ENCODE measurements at regions not wholly inside any gene's neighbourhood (a gene's known extent, or its start where the extent isn't known, plus 50 kb on each side); places are given as distances from the start of the nearest gene placed in this dataset.
"Not testable (repeated sequence)": the region's sequence is repeated elsewhere in the genome, so short reads cannot be mapped to it uniquely, and the experiment has no call there.

DNA sequence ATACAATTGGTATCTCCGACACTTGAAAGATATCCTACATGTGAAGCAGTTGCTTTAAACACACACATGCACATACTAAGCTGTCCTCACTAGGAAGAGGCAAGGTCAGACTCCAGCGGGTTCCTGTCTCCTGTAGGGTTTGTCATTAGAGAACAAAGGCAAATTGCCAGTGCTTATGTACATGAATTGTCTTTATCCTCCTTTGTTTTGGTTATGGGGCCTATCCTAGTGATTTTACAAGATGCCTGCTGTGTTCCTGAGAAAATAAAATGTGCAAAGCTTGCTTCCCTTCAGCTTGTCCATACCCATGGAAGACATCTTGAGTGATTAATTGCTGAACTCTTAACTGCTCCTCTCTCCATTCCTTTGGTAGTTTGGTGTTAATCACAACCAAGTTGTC is 86.7 kb upstream of the SLC39A10 start:
- no peak for DNase-seq

DNA sequence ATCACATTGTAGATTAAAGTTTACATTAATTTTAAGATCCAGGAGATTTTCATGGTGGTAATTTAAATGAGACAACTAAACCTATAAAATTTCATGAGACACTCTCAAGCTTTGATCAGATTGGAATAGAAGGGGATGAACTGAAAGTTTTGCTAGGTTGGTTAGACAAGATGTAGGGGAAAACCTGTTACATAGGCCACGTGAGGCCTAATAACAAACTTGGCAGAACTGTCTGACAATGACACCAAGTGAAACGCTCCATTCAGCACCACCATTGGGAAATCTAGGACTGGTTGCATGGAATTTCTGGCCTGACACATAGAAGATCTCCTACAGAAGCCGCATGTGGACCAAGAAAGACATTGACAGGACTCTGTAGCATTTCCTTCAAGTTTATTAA is 87.8 kb upstream of the SLC39A10 start:
- DNase-seq = no peak

DNA sequence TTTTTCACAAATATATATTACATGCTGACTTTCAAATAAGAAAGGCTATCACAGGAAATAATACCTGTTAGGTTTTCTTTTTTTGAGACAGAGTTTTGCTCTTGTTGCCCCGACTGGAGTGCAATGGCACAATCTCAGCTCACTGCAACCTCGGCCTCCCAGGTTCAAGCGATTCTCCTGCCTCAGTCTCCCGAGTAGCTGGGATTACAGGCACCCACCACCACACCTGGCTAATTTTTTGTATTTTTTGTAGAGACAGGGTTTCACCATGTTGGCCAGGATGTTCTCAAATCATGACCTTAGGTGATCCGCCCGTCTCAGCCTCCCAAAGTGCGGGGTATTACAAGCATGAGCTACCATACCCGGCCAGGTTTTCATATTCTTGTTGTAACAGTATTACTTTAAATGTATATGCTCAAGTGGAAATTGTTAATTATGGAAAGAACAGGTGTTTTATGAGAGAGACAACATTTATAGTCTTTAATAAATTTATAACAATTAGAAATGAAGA is 92.3 kb upstream of the SLC39A10 start:
- DNase-seq = not testable (repeated sequence)

DNA sequence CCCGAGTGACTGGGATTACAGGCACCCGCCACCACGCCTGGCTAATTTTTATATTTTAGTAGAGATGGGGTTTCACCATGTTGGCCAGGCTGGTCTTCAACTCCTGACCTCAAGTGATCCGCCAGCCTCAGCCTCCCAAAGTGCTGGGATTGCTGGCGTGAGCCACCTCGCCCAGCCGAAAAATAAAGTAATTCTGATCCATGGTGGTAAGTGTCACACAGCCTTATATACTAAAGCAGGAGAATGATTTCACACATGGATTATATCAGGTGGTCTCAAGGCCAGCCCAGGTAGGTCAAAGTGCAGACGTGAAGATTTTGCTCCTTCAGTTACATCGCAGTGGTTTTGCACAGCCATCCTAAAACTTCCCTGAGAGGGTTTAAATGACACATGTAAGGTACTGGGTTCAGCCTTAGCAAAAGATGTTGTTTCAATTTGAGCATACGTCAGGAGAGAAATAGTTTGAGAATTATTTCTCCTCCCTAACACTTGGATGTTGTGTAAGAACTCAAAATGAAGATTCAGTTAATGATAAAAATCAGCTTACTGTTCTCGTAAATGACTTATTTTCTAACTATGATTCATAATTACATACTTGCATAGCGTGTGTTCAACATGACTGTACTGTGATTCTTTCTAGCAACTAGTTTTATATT is 93.0 kb upstream of the SLC39A10 start:
- no peak for DNase-seq

DNA sequence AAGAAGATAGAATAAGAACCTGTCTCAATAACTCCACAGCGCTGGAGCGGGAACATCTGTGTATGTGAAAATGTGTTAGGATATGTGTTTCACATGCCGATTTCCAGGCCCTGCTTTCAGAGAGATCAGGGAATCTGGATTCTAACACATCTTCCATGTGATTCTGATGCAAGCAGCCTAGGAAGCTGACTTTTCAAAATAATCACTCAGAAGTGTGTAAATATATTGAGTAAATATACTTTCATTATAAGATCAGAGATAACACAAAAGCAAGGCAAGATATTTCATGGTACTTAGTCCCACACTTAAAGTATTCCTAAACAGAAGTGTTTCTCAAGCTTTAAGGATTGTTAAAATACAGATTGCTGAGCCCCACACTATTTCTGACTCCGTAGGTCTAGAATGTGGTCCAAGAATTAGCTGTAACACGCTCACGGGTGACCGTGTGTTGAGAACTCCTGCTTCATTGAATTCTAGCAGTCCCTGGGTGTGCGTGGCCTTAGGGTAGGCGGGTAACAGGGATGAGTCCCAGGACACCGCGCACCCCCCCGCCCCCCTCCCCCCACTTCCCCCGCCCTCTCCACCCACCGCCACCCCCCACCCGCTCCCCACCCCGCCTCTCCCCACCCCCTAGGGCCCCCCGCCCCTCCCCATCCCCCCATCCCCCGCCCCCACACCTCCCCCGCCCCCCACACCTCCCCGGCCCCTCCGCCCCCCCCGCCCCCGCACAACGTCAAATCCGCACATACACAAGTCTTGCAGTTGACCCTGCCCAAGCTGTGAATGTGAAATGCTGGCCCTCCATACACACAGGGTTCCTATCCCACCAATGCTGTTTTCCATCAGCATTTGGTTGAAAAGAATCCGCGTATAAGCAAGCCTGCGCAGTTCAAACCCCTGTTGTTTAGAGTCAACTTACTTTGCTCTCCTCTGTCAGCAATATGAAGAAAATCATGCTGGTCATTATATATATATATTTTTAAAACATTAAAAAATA is 94.2 kb upstream of the SLC39A10 start:
- no peak for DNase-seq

DNA sequence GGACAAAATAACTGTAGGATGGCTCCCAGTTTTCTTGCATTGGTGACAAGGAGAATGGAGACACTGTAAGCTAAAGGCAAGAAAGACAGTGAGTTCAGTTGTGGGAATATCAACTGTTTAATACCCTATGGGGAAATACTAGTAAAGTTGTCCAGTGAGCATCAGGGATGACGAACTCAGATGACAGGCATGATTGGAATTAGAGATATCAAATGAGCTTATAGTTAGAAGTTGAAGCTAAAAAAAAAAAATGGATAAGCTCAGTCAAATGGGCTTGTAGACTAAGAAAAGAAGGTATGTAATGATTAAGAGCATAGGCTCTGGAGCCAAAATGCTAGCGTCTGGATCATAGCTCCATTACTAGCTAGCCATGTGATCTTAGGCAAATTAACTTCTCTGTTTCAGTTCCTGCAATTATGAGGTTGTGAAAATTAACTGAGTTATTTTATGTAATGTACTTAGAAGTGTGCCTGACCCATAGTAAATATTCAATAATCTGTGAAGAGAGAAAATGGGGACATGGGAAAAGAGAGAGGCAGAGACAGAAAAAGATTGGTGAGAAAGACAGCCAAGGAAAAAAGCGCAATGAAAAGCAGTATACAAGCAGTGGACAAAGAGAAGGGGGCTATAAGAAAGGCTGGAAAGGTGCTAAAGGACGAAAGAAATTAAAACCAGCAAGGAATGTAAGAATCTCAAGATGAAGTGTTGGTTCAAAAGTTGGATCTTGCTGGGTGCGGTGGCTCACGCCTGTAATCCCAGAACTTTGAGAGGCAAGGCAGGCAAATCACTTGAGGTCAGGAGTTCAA is 95.7 kb upstream of the SLC39A10 start:
- DNase-seq = no peak

DNA sequence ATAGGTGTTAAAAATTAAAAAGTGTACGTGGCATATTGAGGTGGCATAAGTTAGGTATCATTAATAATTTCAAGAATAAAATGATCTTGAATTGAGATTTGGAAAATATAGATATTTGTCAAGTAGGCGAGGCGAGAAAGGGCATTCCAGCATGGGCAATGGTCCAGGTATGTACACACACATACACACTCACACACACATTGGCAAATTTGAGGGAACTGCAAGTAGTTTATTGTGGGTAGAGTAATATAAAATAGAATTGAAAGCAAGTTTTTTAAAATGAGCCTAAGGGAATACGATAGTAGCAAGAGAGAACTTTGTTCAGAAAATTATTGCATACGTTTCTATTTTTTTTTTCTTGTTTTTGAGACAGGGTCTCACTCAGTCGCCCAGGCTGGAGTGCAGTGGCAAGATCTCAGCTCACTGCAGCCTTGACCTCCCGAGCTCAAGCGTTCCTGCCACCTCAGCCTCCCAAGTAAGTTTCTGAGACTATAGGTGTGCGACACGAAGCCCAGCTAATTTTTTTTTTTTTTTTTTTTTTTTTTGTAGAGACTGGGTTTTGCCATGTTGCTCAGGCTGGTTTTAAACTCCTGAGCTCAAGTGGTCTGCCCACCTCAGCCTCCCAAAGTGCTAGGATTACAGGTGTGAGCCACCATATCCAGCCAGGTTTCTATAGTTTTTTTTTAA is 96.7 kb upstream of the SLC39A10 start:
- DNase-seq = no peak

DNA sequence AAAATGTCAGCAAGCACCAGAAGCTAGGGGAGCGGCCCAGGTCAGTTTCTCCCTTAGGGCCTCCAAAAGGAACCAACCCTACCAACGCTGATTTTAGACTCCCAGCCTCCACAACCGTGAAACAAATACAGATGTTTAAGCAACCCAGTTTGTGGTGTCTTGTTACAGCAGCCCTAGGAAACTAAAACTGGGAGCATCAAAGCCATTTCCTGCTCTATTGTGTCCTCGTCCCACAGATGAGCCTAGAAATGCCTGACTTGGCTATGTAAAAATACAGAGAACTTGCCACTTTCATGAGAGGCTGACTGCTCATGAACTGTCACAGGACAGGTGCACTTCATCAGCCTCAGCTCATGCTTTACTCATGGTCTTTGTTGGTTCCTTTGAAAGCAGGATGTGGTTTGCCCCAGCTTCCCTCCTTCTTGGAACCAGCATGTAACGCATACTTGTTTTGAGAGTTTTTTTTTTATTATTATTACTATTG is 97.6 kb upstream of the SLC39A10 start:
- no peak for DNase-seq

DNA sequence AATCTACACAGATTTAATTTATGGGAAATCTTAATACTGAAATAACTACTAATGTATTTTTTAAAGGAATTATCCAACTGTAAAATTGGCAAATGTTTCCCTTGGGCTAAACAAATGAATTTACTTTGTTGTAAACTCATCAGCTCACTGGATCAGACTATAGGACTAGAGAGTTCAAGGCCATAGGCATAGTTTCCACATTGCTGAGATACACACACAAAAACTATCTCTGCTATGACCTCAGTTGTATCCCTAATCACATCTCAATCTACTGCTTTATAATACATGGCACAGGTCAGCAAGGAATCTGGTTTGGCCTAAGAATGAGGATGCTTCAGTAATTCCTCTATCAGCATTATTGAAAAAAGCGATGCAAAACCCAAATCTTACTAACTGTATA is 101.1 kb upstream of the SLC39A10 start:
- no peak for DNase-seq

DNA sequence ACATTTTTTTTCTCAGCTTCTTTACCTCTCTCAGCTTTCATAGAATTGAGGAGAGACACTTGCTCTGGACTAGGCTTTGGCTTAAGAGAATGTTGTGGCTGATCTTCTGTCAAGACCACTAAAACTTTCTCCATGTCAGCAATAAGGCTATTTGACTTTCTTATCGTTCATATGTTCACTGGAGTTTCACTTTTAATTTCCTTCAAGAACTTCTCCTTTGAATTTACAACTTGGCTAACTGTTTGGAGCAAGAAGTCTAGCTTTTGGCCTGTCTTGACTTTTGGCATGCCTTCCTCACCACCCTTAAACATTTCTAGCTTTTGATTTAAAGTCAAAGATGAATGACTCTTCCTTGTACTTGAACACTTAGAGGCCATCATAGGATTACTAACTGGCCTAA is 104.4 kb upstream of the SLC39A10 start:
- DNase-seq = no peak

DNA sequence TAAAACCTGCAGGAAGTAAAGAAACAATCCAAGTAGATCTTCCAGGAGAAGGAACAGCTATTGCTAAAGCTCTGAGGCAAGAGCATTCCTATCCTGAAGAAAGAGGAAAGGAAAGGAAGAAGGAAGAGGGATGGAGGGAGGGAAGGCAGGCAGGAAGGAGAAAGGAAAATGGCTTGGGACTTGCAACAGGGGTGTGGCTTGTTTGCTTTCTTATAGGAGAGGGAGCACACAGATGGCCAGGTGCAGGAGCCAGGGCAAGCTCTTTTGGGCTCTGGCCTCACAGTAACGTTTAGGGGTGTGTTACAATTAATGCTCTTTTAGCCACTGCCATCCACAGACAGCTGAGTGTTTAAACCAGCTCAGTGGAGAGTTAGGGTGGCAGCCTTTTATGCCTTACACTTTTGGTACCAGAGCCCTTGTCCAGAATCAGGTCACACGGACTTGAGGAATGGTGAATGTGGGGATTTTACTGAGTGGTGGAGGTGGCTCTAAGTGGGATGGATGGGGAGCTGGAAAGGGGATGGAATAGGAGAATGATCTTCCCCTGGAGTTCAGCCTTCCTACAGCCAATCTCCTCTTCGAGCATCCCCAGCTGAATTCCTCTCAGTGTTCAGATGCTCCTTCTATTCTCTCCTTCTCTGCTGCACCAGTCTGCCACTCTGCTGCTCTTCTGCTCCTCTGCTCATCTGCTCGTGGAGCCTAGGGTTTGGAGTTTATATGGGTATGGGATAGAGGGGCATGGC is 108.7 kb upstream of the SLC39A10 start:
- no peak for DNase-seq

DNA sequence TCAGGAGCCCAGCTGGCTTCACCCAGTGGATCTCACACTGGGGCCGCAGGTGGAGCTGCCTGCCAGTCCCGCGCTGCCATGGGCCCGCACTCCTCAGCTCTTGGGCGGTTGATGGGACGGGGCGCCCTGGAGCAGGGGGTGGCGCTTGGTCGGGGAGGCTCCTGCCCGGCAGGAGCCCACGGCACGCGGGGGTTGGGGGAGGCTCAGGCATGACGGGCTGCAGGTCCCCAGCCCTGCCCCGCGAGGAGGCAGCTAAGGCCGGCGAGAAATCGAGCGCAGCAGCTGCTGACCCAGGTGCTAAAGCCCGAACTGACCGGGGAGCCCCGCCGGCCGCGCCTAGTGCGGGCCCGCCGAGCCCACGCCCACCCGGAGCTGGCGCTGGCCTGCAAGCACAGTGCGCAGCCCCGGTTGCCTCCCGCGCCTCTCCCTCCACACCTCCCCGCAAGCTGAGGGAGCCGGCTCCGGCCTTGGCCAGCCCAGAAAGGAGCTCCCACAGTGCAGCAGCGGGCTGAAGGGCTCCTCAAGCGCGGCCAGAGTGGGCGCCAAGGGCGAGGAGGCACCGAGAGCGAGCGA is 109.7 kb upstream of the SLC39A10 start:
- DNase-seq = not testable (repeated sequence)

DNA sequence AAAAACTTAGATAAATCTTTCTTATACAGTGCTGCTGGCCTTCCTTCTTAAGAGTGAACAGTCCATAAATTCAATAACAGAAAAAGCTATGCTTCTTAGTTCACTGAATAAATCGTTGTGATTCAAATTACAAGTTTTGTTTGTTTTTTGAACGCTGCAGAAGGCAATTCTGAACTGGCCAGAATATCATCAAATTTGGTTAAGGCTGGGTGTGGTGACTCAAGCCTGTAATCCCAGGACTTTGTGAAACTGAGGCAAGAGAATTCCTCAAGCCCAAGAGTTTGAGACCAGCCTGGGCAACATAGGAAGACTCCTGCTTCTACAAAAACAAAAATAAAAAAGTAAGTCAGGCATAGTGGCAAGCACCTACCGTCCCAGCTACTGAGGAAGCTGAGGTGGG is 111.2 kb upstream of the SLC39A10 start:
- DNase-seq = no peak

DNA sequence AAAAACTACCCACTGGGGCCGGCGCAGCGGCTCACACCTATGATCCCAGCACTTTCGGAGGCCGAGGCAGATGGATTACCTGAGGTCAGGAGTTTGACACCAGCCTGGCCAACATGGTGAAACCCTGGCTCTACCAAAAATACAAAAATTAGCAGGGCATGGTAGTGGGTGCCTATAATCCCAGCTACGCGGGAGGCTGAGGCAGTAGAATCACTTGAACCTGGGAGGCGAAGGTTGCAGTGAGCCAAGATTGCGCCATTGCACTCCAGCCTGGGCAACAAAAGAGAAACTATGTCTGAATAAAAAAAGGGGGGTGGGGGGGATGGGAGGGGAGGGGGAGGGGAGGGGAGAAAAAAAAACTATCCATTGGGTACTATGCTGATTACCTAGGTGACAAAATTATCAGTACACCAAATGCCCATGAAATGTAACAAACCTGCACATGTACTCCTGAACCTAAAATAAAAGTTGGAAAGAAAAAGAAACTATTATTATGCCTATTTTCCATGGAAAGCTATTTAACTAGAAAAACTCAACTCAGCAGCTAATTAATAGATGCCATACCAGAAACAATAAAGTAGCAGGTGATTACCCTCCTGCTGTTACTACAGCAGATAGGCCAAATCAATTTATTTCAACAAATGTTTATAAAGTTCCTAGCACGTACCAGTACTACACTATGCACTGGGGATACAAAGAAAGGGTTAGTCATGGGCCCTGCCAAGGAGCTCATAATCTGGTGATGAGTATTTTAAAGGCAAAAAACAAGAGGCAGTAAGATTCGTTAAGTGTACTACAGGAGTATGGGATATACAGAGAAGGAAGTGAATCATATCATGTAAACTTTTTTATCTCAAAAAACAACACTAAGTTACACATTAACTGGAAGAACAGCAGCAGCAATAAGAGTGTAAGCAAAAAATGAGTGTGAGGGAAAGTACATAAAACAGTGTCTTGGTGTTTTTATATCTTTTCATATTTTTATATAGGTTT is 112.8 kb upstream of the SLC39A10 start:
- no peak for DNase-seq

DNA sequence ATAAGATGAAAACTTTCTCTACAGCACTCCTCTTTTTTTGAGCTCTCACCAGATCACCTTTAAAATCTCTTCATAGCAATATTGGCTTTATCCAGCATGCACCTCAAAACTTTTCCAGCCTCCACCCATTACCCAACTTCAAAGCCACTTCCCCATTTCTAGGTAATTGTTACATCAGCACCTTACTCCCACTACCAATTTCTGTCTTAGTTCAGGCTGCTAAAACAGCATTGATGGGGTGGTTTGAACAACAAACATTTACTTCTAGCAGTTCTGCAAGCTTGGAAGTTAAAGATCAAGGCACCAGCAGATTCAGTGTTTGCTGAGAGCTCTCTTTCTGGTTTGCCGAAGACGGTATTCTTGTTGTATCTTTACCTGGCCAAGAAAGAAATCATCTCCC is 114.0 kb upstream of the SLC39A10 start:
- no peak for DNase-seq

DNA sequence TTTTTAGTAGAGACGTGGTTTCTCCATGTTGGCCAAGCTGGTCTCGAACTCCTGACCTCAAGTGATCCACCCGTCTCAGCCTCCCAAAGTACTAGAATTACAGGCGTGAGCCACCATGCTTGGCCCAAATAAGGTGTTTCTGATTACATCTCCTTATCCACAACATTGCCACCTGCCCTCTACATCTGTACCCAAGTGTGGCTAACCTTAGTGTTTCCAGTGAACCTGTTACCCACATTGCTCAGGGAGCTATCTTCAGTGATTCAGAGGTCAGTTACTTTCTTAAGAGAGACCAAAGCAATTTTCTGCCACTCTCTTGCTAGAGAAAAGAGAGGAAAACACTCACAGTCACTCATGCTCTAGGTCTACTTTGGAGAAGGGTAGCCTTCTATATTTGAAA is 115.0 kb upstream of the SLC39A10 start:
- no peak for DNase-seq

DNA sequence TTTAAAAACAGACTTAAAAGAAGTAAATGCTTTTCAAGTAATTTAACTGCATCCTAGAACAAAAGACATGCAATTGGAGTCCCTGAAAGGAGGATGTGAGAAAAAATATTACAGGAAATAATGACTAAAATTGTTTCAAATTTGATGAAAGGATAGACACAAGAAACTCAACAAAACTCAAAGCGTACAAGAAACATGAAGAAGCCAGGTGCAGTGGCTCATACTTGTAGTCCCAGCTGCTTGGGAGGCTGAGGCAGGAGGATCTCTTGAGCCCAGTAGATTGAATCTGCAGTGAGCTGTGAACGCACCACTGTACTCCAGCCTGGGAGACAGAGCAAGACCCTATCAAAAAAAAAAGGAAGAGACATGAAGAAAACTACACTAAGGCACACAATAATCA is 118.1 kb upstream of the SLC39A10 start:
- DNase-seq = no peak

DNA sequence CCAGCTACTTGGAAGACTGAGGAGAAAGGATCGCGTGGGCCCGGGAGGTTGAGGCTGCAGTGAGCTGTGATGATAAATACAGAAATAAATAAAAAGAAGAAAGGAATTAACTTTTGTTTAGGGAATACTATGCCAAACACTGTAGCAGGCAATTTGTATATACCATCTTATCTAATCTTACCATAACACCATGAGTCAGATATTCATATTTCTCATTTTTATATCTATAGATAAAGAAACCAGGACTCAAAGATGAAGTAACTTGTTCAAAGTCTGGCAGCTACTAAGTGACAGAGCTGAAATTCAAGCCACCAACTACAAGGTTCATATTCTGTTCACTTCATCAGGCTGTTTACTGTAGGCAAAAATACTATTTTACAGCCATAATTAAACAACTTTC is 119.2 kb upstream of the SLC39A10 start:
- no peak for DNase-seq

DNA sequence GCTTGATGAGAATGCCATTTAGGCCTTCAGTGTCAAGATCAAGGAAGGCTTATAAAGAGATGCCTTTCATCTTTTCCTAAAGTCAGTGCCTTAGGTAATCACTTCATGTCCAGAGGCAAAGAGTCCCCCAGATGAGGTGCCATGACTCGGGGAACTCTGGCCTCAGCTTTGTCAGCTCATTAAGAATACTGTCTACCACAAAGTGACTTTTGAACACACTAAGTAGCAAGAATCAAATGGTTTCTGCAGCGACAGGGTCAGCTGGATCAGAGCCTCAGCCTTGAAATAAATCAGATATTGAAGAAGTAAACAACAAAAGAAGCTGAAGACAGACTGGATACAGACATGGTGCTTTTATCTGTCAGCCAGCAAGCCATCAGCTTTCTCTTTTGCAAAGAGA is 120.1 kb upstream of the SLC39A10 start:
- DNase-seq = no peak

DNA sequence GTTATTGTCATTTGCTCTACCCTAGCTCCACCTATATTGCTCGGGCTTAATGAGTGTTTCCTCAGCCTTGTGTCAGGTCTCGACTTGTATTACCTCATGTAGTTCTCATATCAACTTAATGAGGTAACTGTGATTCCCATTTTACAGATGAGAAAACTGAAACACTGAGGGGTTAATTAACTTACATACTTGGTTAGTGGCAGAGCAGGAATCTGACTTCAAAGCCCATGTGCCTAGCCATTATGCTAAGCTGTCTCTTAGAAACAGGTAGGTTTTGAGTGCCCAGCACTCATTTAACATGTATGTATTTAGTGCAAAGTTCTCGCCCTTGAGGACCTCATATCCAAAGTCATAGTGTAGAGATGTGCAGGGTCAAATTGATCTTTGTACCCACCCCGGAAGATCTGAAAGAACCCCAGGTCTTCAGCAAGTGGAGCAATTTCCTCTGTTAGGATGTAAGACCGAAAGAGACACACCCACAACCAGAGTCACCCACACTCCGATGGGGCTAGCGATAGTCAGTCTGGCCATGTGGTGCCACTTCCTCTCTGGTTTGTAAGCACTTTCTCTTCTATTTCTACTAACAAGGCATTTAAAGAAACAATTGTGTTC is 121.0 kb upstream of the SLC39A10 start:
- no peak for DNase-seq
